Ishikawa (cell line): ENCODE measurements at regions not wholly inside any gene's neighbourhood (a gene's known extent, or its start where the extent isn't known, plus 50 kb on each side); places are given as distances from the start of the nearest gene placed in this dataset.

ENCODE experiments used
- CREB1 ChIP-seq: IDR thresholded peaks from 2 replicates; pipeline ENCODE4 v1.6.1; 2012; ENCODE audit warnings: low read depth
- FOXM1 ChIP-seq: IDR thresholded peaks from 2 replicates; pipeline ENCODE4 v1.6.1; 2012; ENCODE audit warnings: low read depth, borderline replicate concordance
- RAD21 ChIP-seq: IDR thresholded peaks from 2 replicates; pipeline ENCODE4 v1.6.1; 2012; ENCODE audit warnings: low read depth
- TAF1 ChIP-seq: IDR thresholded peaks from 2 replicates; pipeline ENCODE4 v1.6.1; 2012; ENCODE audit warnings: low read depth, mild to moderate bottlenecking
- TF ChIP-seq, protein P1 (sequence below): IDR thresholded peaks from 2 replicates; pipeline ENCODE4 v1.6.1; 2012; ENCODE audit warnings: low read depth, mild to moderate bottlenecking

DNA sequence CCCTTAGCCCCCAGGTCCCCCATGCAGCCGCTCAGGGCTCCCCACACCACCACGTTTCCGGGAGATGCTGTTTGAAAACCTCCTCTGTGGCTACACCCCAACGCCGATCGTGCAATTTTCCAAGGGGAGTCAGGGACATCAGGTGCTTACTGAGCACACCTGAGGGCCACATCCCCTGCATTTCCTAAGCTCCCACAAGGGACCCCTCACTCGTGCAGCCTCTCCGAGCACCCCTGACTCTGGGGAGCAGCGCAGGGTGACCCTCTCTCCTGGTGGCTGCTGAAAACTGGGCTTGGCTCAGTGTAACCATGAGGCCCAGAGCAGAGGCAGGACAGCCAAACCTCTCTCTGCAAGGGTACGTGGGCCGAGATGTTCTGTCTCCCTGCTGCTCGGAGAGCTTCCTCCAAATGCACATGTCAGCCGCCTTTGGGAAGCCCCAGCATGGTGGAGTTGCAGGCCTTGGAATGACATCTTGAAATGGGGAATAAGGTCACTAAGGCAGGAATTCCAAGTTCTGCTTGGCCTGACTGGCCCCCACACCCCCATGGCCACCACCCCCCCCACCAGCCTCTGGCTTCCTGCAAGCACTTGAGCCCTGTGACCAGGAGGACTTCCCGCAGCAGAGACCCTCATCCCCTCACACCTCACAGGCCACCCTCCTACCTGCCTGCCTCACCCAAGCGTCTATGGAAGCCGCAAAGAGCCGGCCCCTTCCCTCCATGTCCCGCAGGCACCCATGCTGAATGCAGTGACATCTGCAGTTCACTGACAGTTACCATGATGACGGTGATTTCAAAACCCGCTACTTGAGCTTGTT, 257.4 kb downstream of the BRD1 start:
- TF ChIP-seq, protein P1, sequence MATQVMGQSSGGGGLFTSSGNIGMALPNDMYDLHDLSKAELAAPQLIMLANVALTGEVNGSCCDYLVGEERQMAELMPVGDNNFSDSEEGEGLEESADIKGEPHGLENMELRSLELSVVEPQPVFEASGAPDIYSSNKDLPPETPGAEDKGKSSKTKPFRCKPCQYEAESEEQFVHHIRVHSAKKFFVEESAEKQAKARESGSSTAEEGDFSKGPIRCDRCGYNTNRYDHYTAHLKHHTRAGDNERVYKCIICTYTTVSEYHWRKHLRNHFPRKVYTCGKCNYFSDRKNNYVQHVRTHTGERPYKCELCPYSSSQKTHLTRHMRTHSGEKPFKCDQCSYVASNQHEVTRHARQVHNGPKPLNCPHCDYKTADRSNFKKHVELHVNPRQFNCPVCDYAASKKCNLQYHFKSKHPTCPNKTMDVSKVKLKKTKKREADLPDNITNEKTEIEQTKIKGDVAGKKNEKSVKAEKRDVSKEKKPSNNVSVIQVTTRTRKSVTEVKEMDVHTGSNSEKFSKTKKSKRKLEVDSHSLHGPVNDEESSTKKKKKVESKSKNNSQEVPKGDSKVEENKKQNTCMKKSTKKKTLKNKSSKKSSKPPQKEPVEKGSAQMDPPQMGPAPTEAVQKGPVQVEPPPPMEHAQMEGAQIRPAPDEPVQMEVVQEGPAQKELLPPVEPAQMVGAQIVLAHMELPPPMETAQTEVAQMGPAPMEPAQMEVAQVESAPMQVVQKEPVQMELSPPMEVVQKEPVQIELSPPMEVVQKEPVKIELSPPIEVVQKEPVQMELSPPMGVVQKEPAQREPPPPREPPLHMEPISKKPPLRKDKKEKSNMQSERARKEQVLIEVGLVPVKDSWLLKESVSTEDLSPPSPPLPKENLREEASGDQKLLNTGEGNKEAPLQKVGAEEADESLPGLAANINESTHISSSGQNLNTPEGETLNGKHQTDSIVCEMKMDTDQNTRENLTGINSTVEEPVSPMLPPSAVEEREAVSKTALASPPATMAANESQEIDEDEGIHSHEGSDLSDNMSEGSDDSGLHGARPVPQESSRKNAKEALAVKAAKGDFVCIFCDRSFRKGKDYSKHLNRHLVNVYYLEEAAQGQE, result no peak
- TF ChIP-seq TAF1 (no peak), FOXM1 (no peak), CREB1 (no peak), RAD21 (no peak)
